Caco-2 (cell line): ENCODE measurements at regions not wholly inside any gene's neighbourhood (a gene's known extent, or its start where the extent isn't known, plus 50 kb on each side); places are given as distances from the start of the nearest gene placed in this dataset.
"Not testable (repeated sequence)": the region's sequence is repeated elsewhere in the genome, so short reads cannot be mapped to it uniquely, and the experiment has no call there.

Experiments
- BruUV-seq: library from RNA; stranded (reverse); fragments of 400-500 nt; replicated peaks from 2 replicates; lab custom pipeline; 2021; lab: Mats Ljungman, UMichigan
- CTCF ChIA-PET: fragments of 300-600 bp; sonication (Branson Sonifier 250); formaldehyde crosslinking; loops from one replicate; lab custom pipeline; 2022; ENCODE audit warnings: antibody characterized with exemption; lab: Charles Lee
- POLR2A ChIA-PET: fragments of 300-600 bp; sonication (Branson Sonifier 250); formaldehyde crosslinking; loops from one replicate; lab custom pipeline; 2022; ENCODE audit warnings: antibody characterized with exemption; lab: Charles Lee
- DNase-seq, 2 experiments: peaks; one replicate each; pipeline versions ENCODE4 v3.0.0 to v3.0.0-alpha.2; 2020 to 2022
- H3K27me3 ChIP-seq: replicated peaks from 2 replicates; pipeline ENCODE4 v1.6.0; 2011; ENCODE audit warnings: low read length; ENCODE audit not compliant: control insufficient read depth, insufficient read depth
- H3K36me3 ChIP-seq: 2 replicates; pipeline ENCODE4 v1.5.1; 2011; ENCODE audit warnings: low read length; ENCODE audit not compliant: control insufficient read depth, insufficient read depth
- H3K4me1 ChIP-seq: fragments of 250-450 bp; sonication (Bioruptor Pico); 2 replicates; pipeline ENCODE4 v1.5.1; 2020; ENCODE audit warnings: mild to moderate bottlenecking
- H3K4me3 ChIP-seq: 2 replicates; pipeline ENCODE4 v1.5.1; 2011; ENCODE audit warnings: low read depth, mild to moderate bottlenecking, control low read depth, low read length
- H3K9me3 ChIP-seq: fragments of 250-450 bp; sonication (Bioruptor Pico); 2 replicates; pipeline ENCODE4 v1.5.1; 2020; ENCODE audit warnings: mild to moderate bottlenecking, moderate library complexity
- H3K27ac Mint-ChIP-seq: one replicate; pipeline ENCODE4 v1.8.0; 2022; ENCODE audit warnings: mixed read lengths; ENCODE audit not compliant: unreplicated experiment
- H3K27me3 Mint-ChIP-seq: one replicate; pipeline ENCODE4 v1.8.0; 2022; ENCODE audit warnings: mixed read lengths; ENCODE audit not compliant: insufficient read depth, unreplicated experiment
- H3K36me3 Mint-ChIP-seq: one replicate; pipeline ENCODE4 v1.8.0; 2022; ENCODE audit warnings: mild to moderate bottlenecking, mixed read lengths; ENCODE audit not compliant: insufficient read depth, unreplicated experiment
- H3K4me1 Mint-ChIP-seq: one replicate; pipeline ENCODE4 v1.8.0; 2022; ENCODE audit warnings: low read depth, mixed read lengths; ENCODE audit not compliant: unreplicated experiment
- H3K4me3 Mint-ChIP-seq: one replicate; pipeline ENCODE4 v1.8.0; 2022; ENCODE audit warnings: mild to moderate bottlenecking, moderate library complexity, mixed read lengths; ENCODE audit not compliant: unreplicated experiment
- H3K9me3 Mint-ChIP-seq: one replicate; pipeline ENCODE4 v1.8.0; 2022; ENCODE audit warnings: mixed read lengths; ENCODE audit not compliant: unreplicated experiment
- CTCF ChIP-seq, 2 experiments: fragments of 200-600 bp in 1 of 2; IDR thresholded peaks; 1 replicate in 1 of 2; 2 replicates in 1 of 2; pipeline versions ENCODE4 v1.5.1 to v1.8.0; 2011 to 2022; ENCODE audit warnings: antibody characterized with exemption in 1 of 2, control low read depth in 1 of 2, inconsistent platforms in 1 of 2, low read depth in 1 of 2, low read length in 1 of 2, mild to moderate bottlenecking in 1 of 2, moderate library complexity in 1 of 2; ENCODE audit not compliant: insufficient read depth in 1 of 2, severe bottlenecking in 1 of 2, unreplicated experiment in 1 of 2
- intact Hi-C: fragments of 100-400 bp; cut with micrococcal nuclease; formaldehyde crosslinking; loops from one replicate; pipeline ENCODE4 v1.10.0; 2022; ENCODE audit not compliant: unreplicated experiment

GRCh38 chr5:15365070-15365469 lies 134.9 kb upstream of the FBXL7 start:
- intact Hi-C loops, result no loop called here
- TF ChIP-seq CTCF (IDR thresholded peaks at IDR 0.05; ENCODE audit: insufficient read depth in 1 of 2, low read depth in 1 of 2, low read length in 1 of 2, severe bottlenecking in 1 of 2, unreplicated experiment in 1 of 2), result no peak
- H3K9me3 ChIP-seq, result no peaks in the 10 kb centered on the region
- Mint-ChIP-seq H3K4me1 (no peaks in the 10 kb centered on the region), H3K27me3 (peaks cover 5% of the 10 kb centered on the region), H3K36me3 (no peaks in the 10 kb centered on the region), H3K27ac (no peak overlapping the region), H3K4me3 (no peak overlapping the region), H3K9me3 (no peaks in the 10 kb centered on the region)
- ChIA-PET POLR2A (no interaction called here), CTCF (interaction anchor here (0.6 kb wide), 1 partner anchor 175 kb away, joined by 4 read pairs; no protein-coding TSS in a partner anchor)
- H3K4me1 ChIP-seq, result no peaks in the 10 kb centered on the region
- no peak for DNase-seq
- no TSS peak for BruUV-seq
- no peak overlapping the region for H3K4me3 ChIP-seq
- no peaks in the 10 kb centered on the region for H3K36me3 ChIP-seq
- no peaks in the 10 kb centered on the region; the same call in 1 of the 2 replicates for H3K27me3 ChIP-seq

GRCh38 chr5:15363601-15364000 lies 136.4 kb upstream of the FBXL7 start:
- Histone ChIP-seq H3K27me3 (no peaks in the 10 kb centered on the region), H3K36me3 (no peaks in the 10 kb centered on the region), H3K4me1 (no peaks in the 10 kb centered on the region), H3K9me3 (no peaks in the 10 kb centered on the region), H3K4me3 (no peak overlapping the region)
- no TSS peak for BruUV-seq
- peaks cover 10% of the 10 kb centered on the region for H3K27me3 Mint-ChIP-seq
- TF ChIP-seq CTCF (IDR thresholded peaks at IDR 0.05; ENCODE audit: insufficient read depth in 1 of 2, low read depth in 1 of 2, low read length in 1 of 2, severe bottlenecking in 1 of 2, unreplicated experiment in 1 of 2), result no peak
- POLR2A ChIA-PET, result no interaction called here
- no peak overlapping the region for H3K4me3 Mint-ChIP-seq
- no peaks in the 10 kb centered on the region for H3K9me3 Mint-ChIP-seq
- CTCF ChIA-PET, result no interaction called here
- intact Hi-C loops, result no loop called here
- DNase-seq, result no peak
- H3K4me1 Mint-ChIP-seq, result no peaks in the 10 kb centered on the region
- peaks cover 5% of the 10 kb centered on the region for H3K36me3 Mint-ChIP-seq
- no peak overlapping the region for H3K27ac Mint-ChIP-seq

GRCh38 chr5:15357092-15357453 lies 142.9 kb upstream of the FBXL7 start:
- POLR2A ChIA-PET, result not testable (repeated sequence)

GRCh38 chr5:15356308-15357091 lies 143.5 kb upstream of the FBXL7 start:
- POLR2A ChIA-PET, H3K27me3 Mint-ChIP-seq, H3K9me3 Mint-ChIP-seq, H3K9me3 ChIP-seq, CTCF ChIA-PET, H3K4me3 ChIP-seq, intact Hi-C loops, H3K36me3 Mint-ChIP-seq, H3K4me3 Mint-ChIP-seq, H3K36me3 ChIP-seq, H3K27me3 ChIP-seq, H3K4me1 Mint-ChIP-seq, BruUV-seq, DNase-seq, H3K27ac Mint-ChIP-seq, H3K4me1 ChIP-seq: not testable (repeated sequence)

More at GRCh38 chr5:15357092-15357453, 142.9 kb upstream of the FBXL7 start:
- H3K36me3 Mint-ChIP-seq, H3K4me1 Mint-ChIP-seq, H3K27me3 Mint-ChIP-seq, CTCF ChIA-PET, BruUV-seq, H3K4me1 ChIP-seq, H3K27ac Mint-ChIP-seq, H3K36me3 ChIP-seq, H3K4me3 Mint-ChIP-seq, intact Hi-C loops, H3K9me3 Mint-ChIP-seq, H3K9me3 ChIP-seq, H3K4me3 ChIP-seq, DNase-seq, H3K27me3 ChIP-seq: not testable (repeated sequence)
